RWPE1 (cell line): ENCODE measurements at regions not wholly inside any gene's neighbourhood (a gene's known extent, or its start where the extent isn't known, plus 50 kb on each side); places are given as distances from the start of the nearest gene placed in this dataset.

ENCODE experiments used
- CTCF ChIA-PET: fragments of 350-600 bp; sonication (Branson Sonifier 250); formaldehyde crosslinking; extraction: SDS; loops from one replicate; lab custom pipeline; 2021; lab: Yijun Ruan, JAX
- POLR2A ChIA-PET: fragments of 400-600 bp; formaldehyde crosslinking; extraction: SDS; loops from one replicate; lab custom pipeline; 2020; ENCODE audit warnings: antibody characterized with exemption; ENCODE audit not compliant: low non-redundant PET; lab: Yijun Ruan, JAX
- DNase-seq: peaks from one replicate; pipeline ENCODE4 v3.0.0; 2012; ENCODE audit warnings: low spot score
- H3K27ac ChIP-seq: fragments of 450-650 bp; 2 replicates; pipeline ENCODE4 v1.5.1; 2017
- TF ChIP-seq, protein P1 (sequence below): fragments of 450-650 bp; conservative IDR thresholded peaks from 2 replicates; pipeline ENCODE4 v1.5.1; 2017; ENCODE audit warnings: low read depth, mild to moderate bottlenecking

DNA sequence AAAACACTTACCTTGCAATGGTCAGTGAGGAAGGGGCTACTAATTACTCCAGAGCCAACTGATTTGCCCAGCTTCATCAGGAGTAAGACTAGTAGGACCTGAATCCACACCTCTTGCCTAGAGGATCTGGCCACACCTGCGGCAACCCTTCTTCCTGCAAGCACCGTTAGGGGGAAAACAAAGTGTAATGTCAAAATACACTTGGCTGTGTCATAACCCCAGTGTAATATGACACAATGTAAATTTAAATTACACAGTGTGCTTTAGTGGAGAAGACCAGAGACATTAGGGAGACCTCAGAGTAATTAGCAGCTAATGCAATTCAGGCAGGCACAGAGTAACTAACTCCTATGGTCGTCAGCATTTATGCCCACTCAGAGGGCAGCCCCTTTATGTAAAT lies 308.5 kb upstream of the ARRDC4 start:
- no peak for DNase-seq
- POLR2A ChIA-PET, result no interaction called here
- TF ChIP-seq, protein P1, sequence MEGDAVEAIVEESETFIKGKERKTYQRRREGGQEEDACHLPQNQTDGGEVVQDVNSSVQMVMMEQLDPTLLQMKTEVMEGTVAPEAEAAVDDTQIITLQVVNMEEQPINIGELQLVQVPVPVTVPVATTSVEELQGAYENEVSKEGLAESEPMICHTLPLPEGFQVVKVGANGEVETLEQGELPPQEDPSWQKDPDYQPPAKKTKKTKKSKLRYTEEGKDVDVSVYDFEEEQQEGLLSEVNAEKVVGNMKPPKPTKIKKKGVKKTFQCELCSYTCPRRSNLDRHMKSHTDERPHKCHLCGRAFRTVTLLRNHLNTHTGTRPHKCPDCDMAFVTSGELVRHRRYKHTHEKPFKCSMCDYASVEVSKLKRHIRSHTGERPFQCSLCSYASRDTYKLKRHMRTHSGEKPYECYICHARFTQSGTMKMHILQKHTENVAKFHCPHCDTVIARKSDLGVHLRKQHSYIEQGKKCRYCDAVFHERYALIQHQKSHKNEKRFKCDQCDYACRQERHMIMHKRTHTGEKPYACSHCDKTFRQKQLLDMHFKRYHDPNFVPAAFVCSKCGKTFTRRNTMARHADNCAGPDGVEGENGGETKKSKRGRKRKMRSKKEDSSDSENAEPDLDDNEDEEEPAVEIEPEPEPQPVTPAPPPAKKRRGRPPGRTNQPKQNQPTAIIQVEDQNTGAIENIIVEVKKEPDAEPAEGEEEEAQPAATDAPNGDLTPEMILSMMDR, result no peak
- no peak overlapping the region for H3K27ac ChIP-seq
- CTCF ChIA-PET, result no interaction called here

DNA sequence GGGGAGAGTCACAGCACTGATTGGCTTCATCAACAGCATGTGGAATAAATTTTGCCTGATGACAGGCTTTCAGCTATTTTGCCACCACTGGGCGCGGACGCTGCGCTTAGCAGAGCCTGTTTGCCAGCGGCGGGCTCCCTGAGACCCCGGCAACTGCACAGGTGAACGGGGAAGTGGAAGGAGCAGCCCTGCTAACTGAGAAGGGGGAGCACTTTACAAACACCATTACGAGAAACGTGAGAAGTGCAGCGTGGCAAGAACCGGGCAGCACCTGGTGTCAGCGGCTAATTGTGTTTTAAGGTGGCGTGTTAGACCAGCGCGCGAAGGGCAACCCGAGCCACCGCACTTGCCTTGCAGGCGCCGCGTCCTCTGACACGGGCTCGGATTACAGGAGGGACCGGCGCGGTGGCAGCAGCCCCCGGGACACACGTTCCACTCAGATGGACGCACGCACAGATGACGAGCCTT lies 307.8 kb upstream of the ARRDC4 start:
- POLR2A ChIA-PET, result no interaction called here
- H3K27ac ChIP-seq, result no peak overlapping the region
- no peak for DNase-seq
- CTCF ChIA-PET, result no interaction called here
- TF ChIP-seq, protein P1, result no peak

DNA sequence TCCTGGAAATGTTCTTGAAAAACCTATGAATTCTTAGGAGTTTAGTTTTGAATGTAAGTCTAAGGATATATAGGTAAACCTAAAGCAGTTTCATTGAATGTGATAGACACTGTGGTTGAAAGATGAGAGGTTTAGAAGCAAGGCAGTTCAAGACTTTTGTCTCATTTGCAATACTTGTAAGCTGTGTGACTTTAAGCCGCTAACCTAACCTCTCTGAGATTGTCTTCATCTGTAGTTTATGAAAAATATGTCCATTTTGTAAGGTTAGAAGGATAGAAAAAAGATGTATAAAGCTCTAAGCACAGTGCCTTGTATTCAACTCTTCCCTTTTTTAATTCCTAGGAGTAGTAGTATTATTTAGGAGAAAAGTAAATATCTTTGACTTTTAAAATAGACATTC lies 306.6 kb upstream of the ARRDC4 start:
- DNase-seq, result no peak
- TF ChIP-seq, protein P1, result no peak
- ChIA-PET POLR2A (no interaction called here), CTCF (no interaction called here)
- no peak overlapping the region for H3K27ac ChIP-seq

DNA sequence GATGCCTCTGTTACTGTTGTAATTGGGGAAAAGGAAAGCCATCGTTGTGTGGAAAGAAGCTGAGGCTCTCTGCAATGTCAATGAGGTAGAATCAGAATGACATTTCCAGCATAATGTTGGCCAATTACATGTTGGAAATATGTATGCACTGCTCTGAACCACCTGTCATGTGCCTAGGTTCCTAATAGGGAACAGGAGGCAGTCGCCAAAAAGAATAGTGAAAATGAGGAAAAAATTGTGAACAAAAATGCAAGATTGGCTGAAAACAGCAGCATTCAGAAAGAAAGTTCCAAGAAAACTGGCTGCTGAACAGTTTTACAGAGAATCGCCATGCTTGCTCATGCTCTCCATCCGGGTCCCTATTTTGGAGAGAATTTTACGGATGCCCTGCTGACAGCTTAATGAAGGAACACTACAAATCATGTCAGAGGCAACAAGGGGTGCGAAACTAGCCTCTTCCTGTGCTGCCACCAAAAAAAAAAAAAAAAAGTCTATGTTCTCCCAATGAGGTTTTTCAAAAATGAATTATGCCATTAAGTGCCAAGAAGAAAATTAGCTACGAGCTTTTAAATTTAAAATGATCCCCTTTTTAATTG lies 305.9 kb upstream of the ARRDC4 start:
- CTCF ChIA-PET, result interaction anchor here (0.7 kb wide), 1 partner anchor 26 kb away, joined by 3 read pairs; no protein-coding TSS in a partner anchor
- no peak for DNase-seq
- TF ChIP-seq, protein P1, result no peak
- no peak overlapping the region for H3K27ac ChIP-seq
- POLR2A ChIA-PET, result no interaction called here

DNA sequence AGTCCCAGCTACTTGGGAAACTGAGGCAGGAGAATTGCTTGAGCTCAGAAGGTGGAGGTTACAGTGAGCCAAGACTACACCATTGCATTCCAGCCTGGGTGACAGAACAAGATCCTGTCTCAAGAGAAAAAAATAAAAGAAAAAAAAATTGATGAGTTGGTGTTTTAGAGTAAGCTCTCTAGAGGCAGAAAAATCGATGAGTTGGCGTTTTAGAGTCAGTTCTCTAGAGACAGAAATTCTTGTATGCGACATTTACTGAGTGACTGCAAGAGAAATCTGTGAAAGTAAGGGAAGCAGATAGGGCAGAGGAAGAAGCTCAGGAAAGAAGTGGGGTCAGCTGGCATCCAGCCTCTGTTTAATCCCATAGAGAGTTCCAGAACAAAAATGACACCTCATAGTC lies 298.7 kb upstream of the ARRDC4 start:
- TF ChIP-seq, protein P1, result no peak
- CTCF ChIA-PET, result interaction anchor here (0.6 to 0.7 kb wide), 2 partner anchors 57 to 650 kb away, joined by 3 to 5 read pairs; no protein-coding TSS in a partner anchor
- POLR2A ChIA-PET, result no interaction called here
- DNase-seq, result no peak
- H3K27ac ChIP-seq, result no peak overlapping the region

DNA sequence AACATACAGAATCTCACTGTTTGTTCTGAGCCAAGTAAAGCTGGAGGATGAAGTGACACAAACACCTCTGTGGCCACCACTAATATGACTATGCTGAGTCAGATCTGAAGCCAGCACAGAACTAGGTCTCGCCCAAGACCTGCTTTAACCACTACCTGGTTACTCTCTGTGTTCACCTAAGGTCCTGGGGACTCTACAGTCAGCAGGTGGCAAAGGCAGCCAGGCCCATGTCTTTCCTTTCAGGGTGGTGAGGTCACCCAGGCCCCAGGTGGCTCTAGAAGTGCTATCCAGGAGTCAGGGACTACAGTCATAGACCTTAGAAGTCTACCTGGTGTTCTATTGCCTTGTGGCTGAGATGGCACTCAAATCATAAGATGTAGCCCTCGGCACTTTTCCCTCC lies 287.9 kb upstream of the ARRDC4 start:
- no peak for DNase-seq
- H3K27ac ChIP-seq, result no peak overlapping the region
- TF ChIP-seq, protein P1, result no peak
- CTCF ChIA-PET, result no interaction called here
- POLR2A ChIA-PET, result no interaction called here
